NB4 (cell line): ENCODE measurements at regions not wholly inside any gene's neighbourhood (a gene's known extent, or its start where the extent isn't known, plus 50 kb on each side); places are given as distances from the start of the nearest gene placed in this dataset.

Experiments used
- CTCF ChIP-seq: IDR thresholded peaks from one replicate; pipeline ENCODE4 v1.5.1; 2012; ENCODE audit warnings: low read depth, low read length
- MAX ChIP-seq: IDR thresholded peaks from 2 replicates; pipeline ENCODE4 v1.6.1; 2011; ENCODE audit warnings: low read depth, low read length
- POLR2A ChIP-seq: IDR thresholded peaks from 2 replicates; pipeline ENCODE4 v1.6.1; 2011; ENCODE audit warnings: mild to moderate bottlenecking; ENCODE audit not compliant: insufficient read length; ENCODE audit errors: extremely low read depth

- no peak for TF ChIP-seq CTCF
- TF ChIP-seq POLR2A, result no peak
- TF ChIP-seq MAX, result no peak
Measured at GRCh38 chr3:182508919-182509711, 284.2 kb upstream of the ATP11B start.
